ENCODE measurements at regions not wholly inside any gene's neighbourhood (a gene's known extent, or its start where the extent isn't known, plus 50 kb on each side); places are given as distances from the start of the nearest gene placed in this dataset.

DNA sequence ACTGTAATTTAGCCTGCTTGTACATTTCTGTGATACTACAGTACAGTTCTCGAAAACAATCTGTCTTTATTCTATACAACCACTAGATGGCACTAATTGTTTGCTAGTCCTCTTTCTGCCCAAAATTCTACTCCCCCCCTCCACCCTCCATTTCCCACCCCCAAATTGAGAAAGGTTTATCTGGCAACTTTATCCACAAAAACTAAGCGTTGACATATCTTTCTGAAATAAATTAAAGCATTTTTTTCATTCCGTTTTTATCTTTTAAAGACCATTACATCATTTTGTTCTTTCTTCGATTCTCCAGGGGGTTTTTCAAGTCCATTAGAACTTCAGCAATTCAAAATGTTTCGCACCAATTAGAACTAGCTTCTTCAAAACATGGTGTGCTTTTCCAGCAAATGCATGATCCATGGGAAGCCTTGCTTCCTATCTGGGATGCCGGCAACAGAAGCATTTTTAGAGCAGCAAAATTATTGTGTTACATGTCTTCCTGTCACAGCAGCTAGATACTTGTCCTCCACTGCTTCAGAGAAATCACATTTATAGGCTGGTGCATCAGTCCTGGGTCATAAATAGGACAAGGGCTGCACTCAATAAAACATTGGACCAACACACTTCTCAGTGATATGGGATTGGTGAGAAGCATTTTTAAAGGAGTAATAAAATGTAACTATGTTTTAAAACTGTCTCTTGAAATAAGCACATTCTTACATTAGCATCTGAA is 241.3 kb downstream of the PAX3 start:
- TF ChIP-seq POLR2A (IDR thresholded peaks at IDR 0.05), result no peak
- TF ChIP-seq POLR2AphosphoS5 (IDR thresholded peaks at IDR 0.05), result no peak
